Nucleus accumbens (tissue), 56 donors: ENCODE measurements at regions not wholly inside any gene's neighbourhood (a gene's known extent, or its start where the extent isn't known, plus 50 kb on each side); places are given as distances from the start of the nearest gene placed in this dataset.
"Not testable (repeated sequence)": the region's sequence is repeated elsewhere in the genome, so short reads cannot be mapped to it uniquely, and the experiment has no call there.

Experiments used
- DNase-seq, 56 donors: peaks; one replicate each; lab custom pipeline; 2025; lab: John Stamatoyannopoulos, UW

DNA sequence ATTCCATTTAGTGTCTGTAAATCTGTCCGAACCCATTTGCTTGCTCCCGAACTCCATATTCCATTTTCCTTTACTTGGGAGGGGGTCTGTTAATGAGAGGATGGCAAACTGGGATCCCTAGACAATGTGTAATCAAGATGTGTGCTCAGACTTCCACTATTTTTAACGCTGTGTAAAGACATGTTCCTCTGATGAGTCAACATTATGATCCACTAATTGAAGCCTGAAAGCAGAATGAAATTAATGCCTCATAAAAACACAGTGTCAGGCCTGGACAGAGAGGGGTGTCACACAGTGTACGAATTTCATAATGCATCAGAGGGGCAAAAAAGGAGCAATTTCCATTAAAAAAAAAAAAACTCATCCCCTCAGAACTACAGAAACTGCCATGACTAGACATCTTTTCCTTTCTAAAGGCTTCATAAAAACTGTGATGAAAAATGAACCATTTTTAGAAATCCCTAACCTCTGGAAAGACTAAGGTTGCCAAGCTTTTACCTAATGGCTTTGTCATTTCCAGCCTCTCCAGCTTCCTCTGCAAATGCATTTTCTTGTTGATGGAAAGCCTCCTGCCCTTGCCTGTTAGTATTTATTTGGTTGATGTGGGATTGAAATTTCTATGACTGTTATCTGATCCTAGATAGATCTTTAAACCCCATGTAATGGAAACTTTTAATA, 209.2 kb upstream of the DCC start:
- no peak for DNase-seq

DNA sequence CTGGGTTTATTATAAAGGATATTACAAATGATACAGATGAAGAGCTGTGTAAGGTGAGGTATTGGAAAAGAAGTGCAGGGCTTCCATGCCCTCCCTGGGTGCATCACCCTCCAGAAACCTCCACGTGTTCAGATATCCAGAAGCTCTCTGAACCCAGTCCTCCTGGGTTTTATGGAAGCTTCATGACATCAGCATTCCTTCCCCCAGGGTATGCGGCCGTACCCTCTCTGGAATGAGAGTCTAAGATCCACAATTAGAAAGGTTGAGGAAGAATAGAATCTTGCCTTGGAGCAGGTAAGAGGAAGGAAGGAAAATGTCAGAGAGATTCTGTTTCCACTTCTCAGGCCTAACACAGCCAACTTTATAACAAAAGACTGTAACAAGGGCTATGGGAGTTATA, 208.2 kb upstream of the DCC start:
- DNase-seq, result no peak

DNA sequence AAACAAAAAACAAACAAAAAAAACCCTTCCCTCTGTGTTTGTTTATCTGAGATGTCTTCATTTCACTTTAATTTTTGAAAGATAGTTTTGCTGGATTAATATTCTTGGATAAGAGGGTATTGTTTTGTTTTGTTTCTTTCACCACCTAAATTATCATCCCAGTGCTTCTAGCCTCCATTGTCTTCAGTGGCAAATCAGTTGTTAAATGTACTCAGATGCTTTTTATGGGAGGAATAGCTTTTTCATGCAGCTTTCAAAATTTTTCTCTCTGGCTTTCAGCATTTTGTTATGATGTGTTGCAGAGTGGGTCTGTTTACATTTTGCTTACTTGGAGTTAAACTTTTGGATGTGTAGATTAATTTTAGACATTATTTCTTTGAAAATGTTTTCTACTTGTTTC, 203.5 kb upstream of the DCC start:
- DNase-seq, result no peak

DNA sequence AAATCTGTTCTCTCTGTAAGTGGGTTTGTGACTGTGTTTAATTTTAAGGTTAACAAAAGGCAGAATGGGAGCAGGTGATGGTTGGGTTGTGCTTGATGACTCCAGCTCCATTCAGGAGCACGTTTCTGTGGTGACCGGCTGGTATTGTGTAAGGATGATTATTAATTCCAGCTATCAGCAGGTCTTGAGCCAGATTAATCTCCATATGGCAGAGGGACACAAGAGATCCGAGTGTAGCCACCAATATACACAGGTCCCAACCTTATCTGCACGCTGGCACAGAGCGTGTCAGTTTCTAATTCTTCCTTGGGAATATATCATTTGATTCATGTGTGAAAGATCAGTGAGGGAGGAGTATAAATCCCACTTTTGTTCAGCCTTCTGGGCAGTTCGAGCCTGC, 199.0 kb upstream of the DCC start:
- no peak for DNase-seq

DNA sequence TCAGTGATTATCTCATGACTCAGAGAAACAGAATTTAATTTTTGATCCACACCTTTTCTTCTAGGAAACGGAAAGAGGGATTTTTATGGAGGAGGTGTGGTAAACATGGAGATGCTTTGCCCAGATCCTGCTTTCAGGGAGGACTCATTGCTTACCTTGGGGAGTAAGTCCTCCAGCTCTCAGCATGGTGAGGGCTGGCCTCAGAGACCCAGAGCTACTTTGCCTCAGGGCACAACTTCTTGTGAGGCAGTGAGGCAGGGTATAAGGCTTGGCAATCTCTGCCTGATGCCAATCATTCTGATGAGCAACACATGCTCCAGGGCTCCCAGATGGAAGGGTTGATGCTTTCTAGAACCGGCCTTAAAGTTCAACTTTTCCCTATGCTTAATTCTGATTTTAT, 189.9 kb upstream of the DCC start:
- DNase-seq, result no peak

DNA sequence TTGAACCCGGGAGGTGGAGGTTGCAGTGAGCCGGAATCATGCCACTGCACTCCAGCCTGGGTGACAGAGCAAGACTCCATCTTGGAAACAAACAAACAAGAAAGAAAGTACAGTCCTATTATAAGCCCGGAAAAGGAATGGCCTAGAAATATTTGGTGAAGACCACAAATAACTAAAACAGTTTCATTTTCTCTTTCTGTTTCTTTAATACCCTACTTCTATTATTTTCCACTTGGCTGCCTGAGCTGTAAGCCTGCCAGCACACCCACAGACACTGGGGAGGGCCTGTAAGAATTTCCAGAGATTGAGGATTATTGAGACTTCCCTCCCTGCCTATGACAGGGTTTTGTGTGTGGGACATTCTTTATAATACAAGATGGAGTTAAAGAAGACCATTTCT, 188.0 kb upstream of the DCC start:
- peak in 1 of 56 donors; percentile 2 for DNase-seq

DNA sequence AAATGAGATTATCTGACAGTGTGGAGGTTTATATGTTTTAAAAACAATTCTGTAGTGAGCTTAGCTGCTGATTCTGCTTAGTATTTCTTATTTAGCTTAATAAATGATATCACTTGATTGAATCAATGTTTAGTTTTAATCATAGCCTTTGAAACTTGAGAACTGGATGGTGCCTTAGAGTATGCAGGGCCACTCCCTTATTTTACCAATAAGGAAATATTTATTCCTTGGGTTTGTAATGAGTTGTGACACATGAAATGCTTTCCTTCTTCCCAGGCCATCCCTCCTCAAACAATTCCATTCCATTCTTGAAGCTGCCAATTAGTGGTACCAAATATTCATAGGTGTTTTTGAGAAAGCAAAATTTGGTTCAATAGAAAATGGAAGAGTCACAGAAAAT, 183.8 kb upstream of the DCC start:
- DNase-seq, result no peak

DNA sequence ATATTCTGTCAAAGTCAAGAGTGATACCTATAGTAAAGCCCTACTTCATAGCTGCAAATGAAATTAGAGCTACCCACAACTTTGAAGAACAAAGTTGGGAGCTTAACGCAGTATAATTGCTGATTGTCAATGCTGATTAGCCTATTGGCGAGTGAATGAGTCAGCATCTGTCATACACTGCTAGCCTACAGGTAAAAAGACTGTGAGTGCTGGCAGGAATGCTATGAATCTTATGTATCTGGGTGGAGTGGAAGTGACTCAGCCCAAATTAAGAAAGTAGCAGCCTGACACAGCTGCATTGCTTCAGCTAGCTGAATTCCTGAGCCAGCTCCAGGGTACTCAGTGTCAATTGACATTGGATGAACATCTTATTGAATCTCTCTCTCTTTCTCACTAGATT, 179.4 kb upstream of the DCC start:
- peak in 15 of 56 donors; percentile 1 to 58 (median 14) for DNase-seq

DNA sequence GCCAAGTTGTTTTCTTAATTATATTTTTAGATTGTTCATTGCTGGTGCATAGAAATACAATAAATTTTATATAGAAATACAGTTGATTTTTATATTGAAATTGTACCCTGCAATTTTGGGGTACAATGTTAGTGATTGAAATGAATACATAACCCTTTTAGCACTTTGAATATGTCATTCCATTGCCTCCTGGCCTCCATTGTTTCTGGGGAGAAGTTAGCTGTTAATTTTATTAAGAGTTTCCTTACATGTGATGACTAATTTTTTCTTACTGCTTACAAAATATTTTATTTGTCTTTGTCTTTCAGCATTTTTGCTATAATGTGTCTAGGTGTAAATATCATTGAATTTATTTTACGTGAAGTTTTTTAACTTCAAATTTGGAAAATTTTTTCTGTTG, 176.5 kb upstream of the DCC start:
- DNase-seq, result no peak

DNA sequence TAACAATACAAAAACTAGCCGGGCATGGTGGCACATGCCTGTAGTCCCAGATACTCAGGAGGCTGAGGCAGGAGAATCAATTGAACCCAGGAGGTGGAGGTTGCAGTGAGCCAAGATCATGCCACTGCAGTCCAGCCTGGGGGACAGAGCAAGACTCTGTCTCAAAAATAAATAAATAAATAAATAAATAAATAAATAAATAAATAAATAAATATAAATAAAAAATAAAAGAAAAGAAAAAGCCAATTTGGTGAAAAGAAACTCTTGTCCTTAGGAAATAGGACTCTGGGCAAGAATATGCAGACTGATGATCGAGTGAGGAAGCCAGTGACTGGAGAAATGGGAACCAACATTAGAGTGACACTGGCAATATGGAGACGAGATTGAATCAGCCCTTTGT, 171.9 kb upstream of the DCC start:
- DNase-seq, result not testable (repeated sequence)

DNA sequence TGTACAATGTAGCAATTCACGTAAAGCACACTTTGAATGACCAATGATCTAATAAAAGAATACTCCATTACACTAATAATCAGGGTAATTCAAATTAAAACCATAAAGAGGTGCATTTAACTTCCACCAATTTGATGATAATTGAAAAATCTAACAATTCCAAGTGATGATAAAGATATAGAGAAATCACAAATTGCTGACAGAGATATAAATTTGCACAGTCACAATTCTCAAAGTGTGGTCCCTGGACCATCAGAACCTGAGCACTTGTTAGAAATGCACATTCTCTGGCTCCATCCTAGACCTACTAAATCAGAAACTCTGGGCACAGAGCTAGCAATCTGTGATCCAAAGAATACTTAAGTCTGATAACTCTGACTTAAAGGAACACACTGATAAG, 165.8 kb upstream of the DCC start:
- DNase-seq, result no peak

DNA sequence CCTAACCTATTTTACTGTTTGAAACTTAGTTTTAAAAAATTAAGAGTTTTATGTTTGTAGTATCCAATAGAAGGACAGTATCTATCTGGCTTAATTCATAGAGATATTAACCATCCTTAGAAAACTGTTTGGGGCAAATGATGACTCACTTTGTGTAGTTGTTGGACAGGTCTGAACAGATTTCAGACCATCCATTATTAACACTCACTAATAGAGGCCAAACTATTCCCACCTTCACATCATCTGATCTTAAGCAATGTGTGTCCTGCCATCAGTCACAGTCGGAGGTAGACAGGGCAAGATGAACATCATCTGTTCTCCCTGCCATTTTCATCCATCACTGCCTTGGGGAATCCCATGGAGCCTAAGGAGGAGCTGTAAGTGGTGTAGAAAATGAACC, 164.6 kb upstream of the DCC start:
- DNase-seq, result no peak

DNA sequence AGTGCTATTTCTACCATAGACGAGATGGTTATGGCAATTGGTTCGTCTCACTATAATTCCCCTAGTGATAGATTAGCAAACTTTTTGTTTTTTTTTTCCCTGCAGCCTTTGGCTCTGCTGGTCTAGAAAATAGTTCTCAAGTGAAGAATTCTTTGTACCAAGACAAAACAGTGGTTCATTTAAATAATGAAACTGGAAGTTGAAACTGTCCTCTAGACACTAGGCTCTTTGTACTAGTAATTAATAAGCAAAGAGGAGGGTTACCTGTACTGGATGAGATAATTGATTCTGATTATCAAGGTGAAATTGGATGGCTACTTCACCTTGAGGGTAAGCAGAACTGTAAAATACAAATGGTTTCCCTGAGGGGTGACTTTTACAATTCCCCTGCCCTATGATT, 156.9 kb upstream of the DCC start:
- no peak for DNase-seq

DNA sequence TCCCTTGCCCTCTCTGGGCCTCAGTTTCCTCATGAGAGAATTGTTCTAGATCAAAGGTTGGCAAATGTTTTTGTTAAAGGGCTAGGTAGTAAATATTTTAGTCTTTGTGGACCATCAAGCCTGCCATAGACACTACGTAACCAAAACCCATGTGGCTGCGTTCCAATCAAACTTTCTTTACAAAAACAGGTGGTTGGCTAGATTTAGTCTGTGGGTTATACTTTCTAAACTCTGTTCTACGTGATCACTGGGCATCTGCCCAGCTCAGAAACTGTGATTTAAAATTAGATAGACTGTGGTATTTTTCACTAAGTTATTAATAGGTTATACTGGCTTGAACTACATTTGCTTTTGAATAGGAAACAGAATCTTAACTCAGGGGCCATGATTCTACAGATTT, 149.8 kb upstream of the DCC start:
- DNase-seq, result no peak

DNA sequence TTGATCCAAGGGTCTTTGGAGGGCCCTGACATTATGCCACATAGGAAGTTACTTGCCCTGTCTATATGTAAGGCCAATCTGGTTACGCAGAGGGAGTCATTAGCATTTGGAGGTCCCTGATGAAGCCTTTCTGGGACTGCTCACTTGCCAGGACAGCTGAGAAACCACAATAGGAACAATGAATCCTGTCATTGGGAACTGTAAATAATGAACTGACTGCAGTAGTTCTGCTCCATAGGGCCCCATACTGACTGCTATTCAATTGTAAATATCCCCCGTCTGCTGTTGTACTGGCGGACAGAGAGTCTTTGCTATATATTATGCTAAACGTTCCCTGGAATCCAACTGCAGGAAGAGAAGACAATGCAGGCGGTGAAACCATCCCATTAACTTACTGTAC, 149.4 kb upstream of the DCC start:
- no peak for DNase-seq

DNA sequence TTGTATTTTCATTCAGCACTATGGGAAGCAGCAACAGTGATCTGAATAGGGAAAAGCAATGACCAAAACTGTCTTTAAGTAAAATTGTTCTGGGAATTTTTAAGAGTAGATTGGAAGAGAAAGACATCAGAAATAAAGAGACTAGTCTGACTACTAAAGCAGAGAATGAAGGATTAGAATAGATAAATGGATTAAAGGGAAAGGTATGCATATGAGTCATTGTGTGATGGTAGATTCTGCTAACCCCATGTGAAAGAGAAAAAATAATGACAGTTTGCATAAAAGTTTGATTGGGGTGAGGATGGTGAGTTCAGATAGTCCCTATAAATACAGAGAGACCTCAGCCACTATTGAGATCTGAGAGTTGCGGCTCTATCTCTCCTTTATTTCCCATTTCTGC, 139.6 kb upstream of the DCC start:
- no peak for DNase-seq

DNA sequence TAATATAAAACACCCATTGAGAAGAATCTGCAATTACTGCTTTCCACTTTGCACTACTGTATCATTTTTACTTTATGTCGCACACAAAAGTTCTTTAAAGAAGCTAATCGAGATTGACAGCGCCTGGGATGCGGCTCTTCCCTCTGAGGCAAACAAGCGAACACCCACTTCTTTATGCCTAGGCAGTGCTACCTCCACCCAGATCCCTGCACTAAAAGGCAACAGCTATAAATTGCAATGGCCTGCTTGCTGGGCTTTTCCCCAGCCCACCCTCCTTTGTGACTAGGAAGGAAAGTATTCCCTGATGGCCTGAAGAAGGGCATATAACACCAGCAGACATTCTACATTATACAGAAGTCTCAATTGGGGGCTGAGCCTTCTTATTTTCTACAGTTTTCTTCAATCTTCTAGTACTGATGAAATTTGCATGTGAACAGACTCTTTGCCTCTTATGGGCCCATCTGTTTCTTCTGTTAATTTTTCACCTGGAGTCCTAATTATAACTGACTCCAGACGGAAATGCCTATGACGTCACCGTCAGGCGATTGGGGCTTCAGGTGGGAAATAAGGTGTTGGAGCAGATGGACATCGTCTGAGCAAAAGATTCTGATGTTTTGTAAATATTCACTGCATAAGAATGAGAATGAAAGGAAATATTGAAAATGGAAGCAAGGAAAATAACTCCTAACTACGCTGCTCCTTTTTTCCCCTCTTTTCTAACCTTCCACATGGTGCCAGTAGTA, 138.9 kb upstream of the DCC start:
- DNase-seq, result peak in 16 of 56 donors; percentile 0 to 53 (median 7)

DNA sequence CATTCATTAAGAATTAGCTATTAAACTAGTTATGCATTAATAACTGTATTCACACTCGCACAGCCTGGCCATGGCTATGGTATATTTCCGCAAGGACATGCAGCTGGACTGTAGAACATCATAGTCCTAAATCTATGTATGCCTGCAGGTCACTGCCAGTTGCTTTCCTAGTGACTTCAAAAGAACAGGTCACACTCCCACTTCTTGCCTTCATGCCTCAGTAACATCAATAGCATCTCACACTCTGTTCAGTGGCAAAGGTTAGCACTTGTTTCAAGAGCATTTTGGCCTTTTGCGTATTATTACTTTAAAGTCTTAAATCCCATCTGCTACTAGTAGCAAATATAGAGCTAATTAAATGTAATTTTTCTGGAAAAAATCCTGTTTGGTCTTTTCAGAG, 131.4 kb upstream of the DCC start:
- DNase-seq, result no peak

DNA sequence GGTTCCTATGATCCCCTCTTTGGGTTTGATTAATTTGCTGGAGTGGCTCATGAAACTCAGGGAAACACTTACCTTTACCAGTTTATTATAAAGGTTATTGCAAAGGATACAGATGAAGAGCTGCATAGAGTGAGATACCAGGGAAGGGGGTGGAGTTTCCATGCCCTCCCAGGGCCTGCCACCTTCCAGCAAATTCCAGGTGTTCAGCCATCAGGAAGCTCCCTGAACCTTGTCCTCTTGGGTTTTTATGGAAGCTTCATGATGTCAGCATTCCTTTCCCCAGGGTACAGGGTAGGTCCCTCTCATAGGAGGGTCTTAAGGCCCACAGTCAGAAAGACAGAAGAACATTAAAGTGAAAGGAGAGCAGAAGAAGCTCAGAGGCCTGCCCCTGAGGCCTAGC, 123.9 kb upstream of the DCC start:
- DNase-seq, result no peak

DNA sequence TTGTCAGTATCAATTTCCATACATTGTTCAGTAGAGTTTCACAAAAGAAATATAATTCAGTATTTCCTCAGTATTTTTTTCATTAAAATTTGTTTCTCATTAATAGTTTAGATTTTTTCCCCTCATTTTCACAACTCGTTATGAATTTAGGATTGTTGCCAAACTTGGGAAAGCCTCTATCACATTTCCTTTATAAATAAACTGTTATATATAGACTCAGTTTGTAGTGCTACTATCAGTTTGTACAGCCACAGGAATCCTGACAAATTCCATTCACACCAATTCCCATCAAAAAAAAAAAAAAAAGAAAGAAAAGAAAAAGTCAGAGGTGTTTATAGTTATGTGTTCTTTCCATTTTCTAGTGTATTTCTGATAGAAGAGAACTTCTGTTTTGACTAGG, 123.3 kb upstream of the DCC start:
- no peak for DNase-seq

DNA sequence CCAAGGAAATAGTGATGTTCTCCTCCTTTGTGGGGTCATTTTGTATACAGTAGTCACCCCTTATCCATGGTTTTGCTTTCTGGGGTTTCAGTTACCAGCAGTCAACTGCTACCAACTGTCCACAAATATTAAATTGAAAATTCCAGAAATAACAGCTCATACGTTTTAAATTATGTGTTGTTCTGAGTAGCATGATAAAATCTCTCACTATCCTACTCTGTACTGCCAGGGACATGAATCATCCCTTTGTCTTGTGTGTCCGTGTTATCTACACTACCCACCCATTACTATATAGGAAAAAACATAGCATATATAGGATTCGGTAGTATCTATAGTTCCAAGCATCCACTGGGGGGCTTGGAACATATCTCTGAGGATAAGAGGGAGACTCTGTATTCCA, 120.9 kb upstream of the DCC start:
- DNase-seq, result no peak

DNA sequence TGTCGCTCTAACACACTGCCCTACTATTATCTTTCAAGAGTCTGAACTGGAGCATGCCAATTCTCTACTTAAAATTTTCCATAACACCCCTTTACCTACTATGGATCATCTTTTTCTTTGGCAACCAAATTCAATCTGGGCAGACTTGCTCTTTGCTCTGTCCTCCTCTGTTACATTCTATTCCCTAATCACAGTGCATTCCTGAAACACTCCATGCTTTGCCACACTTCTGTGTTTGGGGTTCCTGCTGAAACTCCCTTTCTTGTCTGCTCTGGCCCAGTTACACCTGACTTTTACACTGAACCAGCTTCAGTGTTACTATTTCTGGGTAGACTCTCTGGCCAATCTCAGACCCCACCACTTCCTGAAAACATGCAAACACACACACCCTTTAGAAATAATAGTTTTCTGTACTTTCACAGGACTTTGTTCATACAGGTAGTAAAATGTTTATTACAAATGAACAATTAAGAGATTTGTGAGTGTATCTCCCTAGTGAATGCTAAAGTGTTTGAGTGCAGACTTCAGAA, 119.9 kb upstream of the DCC start:
- no peak for DNase-seq
